GM12878 (cell line): ENCODE measurements at regions not wholly inside any gene's neighbourhood (a gene's known extent, or its start where the extent isn't known, plus 50 kb on each side); places are given as distances from the start of the nearest gene placed in this dataset.

Source experiments
- ATAC-seq: fragments of 200-7000 bp; cut with Tn5 transposase; 3 replicates; pipeline ENCODE4 v1.9.1; 2020; ENCODE audit warnings: mild to moderate bottlenecking, moderate library complexity
- BruUV-seq: library from RNA; stranded (reverse); fragments of 400-500 nt; replicated peaks from 2 replicates; lab custom pipeline; 2021; lab: Mats Ljungman, UMichigan
- CTCF ChIA-PET: fragments of 300-600 bp; sonication (Branson Sonifier 250); formaldehyde crosslinking; extraction: SDS; loops from one replicate; lab custom pipeline; 2021; ENCODE audit warnings: inconsistent platforms; lab: Yijun Ruan, JAX
- POLR2A ChIA-PET: fragments of 350-600 bp; formaldehyde crosslinking; extraction: SDS; loops from one replicate; lab custom pipeline; 2021; ENCODE audit warnings: inconsistent platforms; lab: Charles Lee
- RAD21 ChIA-PET: fragments of 300-600 bp; sonication (Branson Sonifier 250); formaldehyde crosslinking; loops from one replicate; lab custom pipeline; 2023; ENCODE audit warnings: antibody characterized with exemption; ENCODE audit not compliant: unreplicated experiment; lab: Charles Lee
- SMC1A ChIA-PET: fragments of 300-600 bp; sonication (Branson Sonifier 250); formaldehyde crosslinking; loops from one replicate; lab custom pipeline; 2023; ENCODE audit not compliant: unreplicated experiment, uncharacterized antibody; lab: Charles Lee
- DNase-seq: peaks from one replicate; pipeline ENCODE4 v3.0.0-alpha.2; 2011; ENCODE audit warnings: low read depth, low spot score
- FAIRE-seq: peaks from 3 replicates; lab custom pipeline; 2011; peaks lifted over from hg19 to GRCh38; lab: Jason Lieb, UNC
- H2AFZ ChIP-seq: 2 replicates; pipeline ENCODE4 v1.6.0; 2011; ENCODE audit warnings: low read depth, low read length, control low read depth; ENCODE audit not compliant: control insufficient read depth
- H3K27ac ChIP-seq: 2 replicates; pipeline ENCODE4 v1.5.1; 2011; ENCODE audit warnings: control low read depth; ENCODE audit not compliant: control insufficient read depth, insufficient read depth
- H3K27me3 ChIP-seq, 2 experiments: replicated peaks in 1 of 2; 2 replicates each; pipeline versions ENCODE4 v1.6.0 to v1.6.1; 2011; ENCODE audit warnings: low read length in 1 of 2; ENCODE audit not compliant: control insufficient read depth in 2 of 2, insufficient read depth in 2 of 2
- H3K36me3 ChIP-seq, 2 experiments: 2 replicates each; pipeline ENCODE4 v1.5.1; 2011; ENCODE audit warnings: low read length in 1 of 2; ENCODE audit not compliant: control insufficient read depth in 2 of 2, insufficient read depth in 2 of 2
- H3K4me1 ChIP-seq: 2 replicates; pipeline ENCODE4 v1.6.1; 2011; ENCODE audit warnings: mild to moderate bottlenecking, low read length, moderate library complexity, mixed read lengths; ENCODE audit not compliant: control insufficient read depth, insufficient read depth
- H3K4me2 ChIP-seq: 2 replicates; pipeline ENCODE4 v1.6.0; 2011; ENCODE audit warnings: control low read depth; ENCODE audit not compliant: control insufficient read depth, insufficient read depth
- H3K4me3 ChIP-seq: fragments of 200-600 bp; sonication (generic); 2 replicates; pipeline ENCODE4 v1.5.1; 2016
- H3K79me2 ChIP-seq: 2 replicates; pipeline ENCODE4 v1.6.0; 2011; ENCODE audit warnings: low read length; ENCODE audit not compliant: control insufficient read depth, insufficient read depth
- H3K9ac ChIP-seq: 2 replicates; pipeline ENCODE4 v1.8.0; 2011; ENCODE audit warnings: low read length, control low read depth, mixed read lengths; ENCODE audit not compliant: control insufficient read depth, insufficient read depth
- H3K9me3 ChIP-seq: replicated peaks from 3 replicates; pipeline ENCODE4 v1.5.1; 2011; ENCODE audit warnings: mild to moderate bottlenecking, low read length; ENCODE audit not compliant: control insufficient read depth, insufficient read depth
- H4K20me1 ChIP-seq: 2 replicates; pipeline ENCODE4 v1.6.0; 2011; ENCODE audit not compliant: control insufficient read depth, insufficient read depth
- CHD2 ChIP-seq: IDR thresholded peaks from 2 replicates; pipeline ENCODE4 v1.6.1; 2011; ENCODE audit warnings: low read depth, low read length, improper control_type of control experiment, borderline replicate concordance
- EP300 ChIP-seq, 2 experiments: fragments of 150-350 bp in 1 of 2; IDR thresholded peaks; 2 replicates each; pipeline ENCODE4 v1.6.1; 2011 to 2012; ENCODE audit warnings: low read depth in 2 of 2, low read length in 2 of 2, borderline replicate concordance in 1 of 2, improper control_type of control experiment in 1 of 2, inconsistent platforms in 1 of 2; ENCODE audit not compliant: control insufficient read depth in 1 of 2
- IKZF1 ChIP-seq: fragments of 450-650 bp; conservative IDR thresholded peaks from 2 replicates; pipeline ENCODE4 v1.6.1; 2017; ENCODE audit warnings: antibody characterized with exemption, mild to moderate bottlenecking
- JUND ChIP-seq: IDR thresholded peaks from 2 replicates; pipeline ENCODE4 v1.6.1; 2012; ENCODE audit warnings: low read depth, mild to moderate bottlenecking, low read length, improper control_type of control experiment, moderate library complexity
- NR2C2 ChIP-seq: IDR thresholded peaks from 2 replicates; pipeline ENCODE4 v1.6.1; 2011; ENCODE audit warnings: borderline replicate concordance, low read depth; ENCODE audit not compliant: control insufficient read depth, insufficient read length
- RBBP5 ChIP-seq: fragments of 200-600 bp; sonication (generic); conservative IDR thresholded peaks from 2 replicates; pipeline ENCODE4 v1.6.1; 2016
- RCOR1 ChIP-seq: conservative IDR thresholded peaks from 2 replicates; pipeline ENCODE4 v1.6.1; 2012; ENCODE audit warnings: low read depth, low read length, improper control_type of control experiment
- RFX5 ChIP-seq: IDR thresholded peaks from 2 replicates; pipeline ENCODE4 v1.6.1; 2011; ENCODE audit warnings: low read depth, low read length, improper control_type of control experiment
- SIX5 ChIP-seq: IDR thresholded peaks from 2 replicates; pipeline ENCODE4 v1.6.1; 2011; ENCODE audit warnings: mild to moderate bottlenecking, low read depth, low read length, moderate library complexity; ENCODE audit not compliant: severe bottlenecking
- TCF7 ChIP-seq: IDR thresholded peaks from 2 replicates; pipeline ENCODE4 v1.6.1; 2014; ENCODE audit warnings: antibody characterized with exemption, borderline replicate concordance
- ZNF384 ChIP-seq: IDR thresholded peaks from 2 replicates; pipeline ENCODE4 v1.6.1; 2012; ENCODE audit warnings: low read depth, mild to moderate bottlenecking, low read length, improper control_type of control experiment, borderline replicate concordance
- WGBS: methylation state at CpG from one replicate; pipeline ENCODE4 v1.1.6; 2016; ENCODE audit warnings: low lambda C conversion rate; ENCODE audit not compliant: insufficient replicate concordance, insufficient coverage; ENCODE audit errors: missing lambda C conversion rate; 5-methylcytosine and 5-hydroxymethylcytosine counted together
- in situ Hi-C: fragments of 300-500 bp; cut with MboI; formaldehyde crosslinking; loops from 9 replicates; pipeline ENCODE4 v1.14.3; 2018; ENCODE audit warnings: mixed read lengths
- intact Hi-C: fragments of 100-400 bp; cut with micrococcal nuclease; formaldehyde crosslinking; loops from one replicate; pipeline ENCODE4 v1.14.2; 2022; ENCODE audit not compliant: unreplicated experiment
- TF ChIP-seq, protein P1 (sequence below): fragments of 450-650 bp; IDR thresholded peaks from 2 replicates; pipeline ENCODE4 v1.6.1; 2017; ENCODE audit warnings: antibody characterized with exemption, mild to moderate bottlenecking, moderate library complexity
- TF ChIP-seq, protein P2 (sequence below): fragments of 450-650 bp; conservative IDR thresholded peaks from 2 replicates; pipeline ENCODE4 v1.6.1; 2017; ENCODE audit warnings: mild to moderate bottlenecking, moderate library complexity

DNA sequence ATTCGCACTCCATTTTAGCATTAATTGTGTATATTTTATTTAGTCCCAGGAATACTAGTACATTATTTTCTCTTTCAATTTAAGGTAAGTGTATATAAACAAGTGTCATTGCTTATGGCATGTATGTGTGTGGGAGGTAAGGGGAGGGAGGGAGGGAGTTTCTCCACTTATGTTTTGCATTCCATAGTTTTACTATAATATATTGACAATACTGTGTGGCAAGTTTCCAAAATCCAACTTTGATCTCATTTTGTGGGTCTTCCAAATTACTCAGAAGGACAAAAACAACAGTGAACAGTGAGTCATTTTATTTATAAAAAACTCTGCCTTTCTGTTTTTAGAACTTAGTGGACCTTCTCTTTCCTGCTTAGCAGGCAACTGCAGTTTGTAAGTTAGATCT lies 102.3 kb upstream of the SEMA3E start:
- Histone ChIP-seq H3K79me2 (no peaks in the 10 kb centered on the region), H3K4me3 (no peak overlapping the region), H2AFZ (no peak overlapping the region), H3K27me3 (no peaks in the 10 kb centered on the region), H3K4me1 (no peaks in the 10 kb centered on the region), H3K4me2 (no peak overlapping the region), H3K9ac (no peak overlapping the region), H3K9me3 (no peaks in the 10 kb centered on the region; the same call in 2 of the 3 replicates), H3K27ac (no peak overlapping the region), H4K20me1 (no peaks in the 10 kb centered on the region), H3K36me3 (no peaks in the 10 kb centered on the region)
- RAD21 ChIA-PET: no interaction called here
- FAIRE-seq: no peak
- no TSS peak for BruUV-seq
- SMC1A ChIA-PET: no interaction called here
- in situ Hi-C loops: no loop called here
- no peak for DNase-seq
- 27% methylated on average over 1 of the region's 1 CpG for WGBS
- TF ChIP-seq NR2C2 (no peak), SIX5 (no peak), RCOR1 (no peak), TCF7 (no peak), IKZF1 (no peak), RBBP5 (no peak), CHD2 (no peak), JUND (no peak), ZNF384 (no peak), RFX5 (no peak), EP300 (IDR thresholded peaks at IDR 0.05; ENCODE audit: borderline replicate concordance in 1 of 2, control insufficient read depth in 1 of 2, low read depth in 2 of 2, low read length in 2 of 2) (no peak)
- TF ChIP-seq, protein P1, sequence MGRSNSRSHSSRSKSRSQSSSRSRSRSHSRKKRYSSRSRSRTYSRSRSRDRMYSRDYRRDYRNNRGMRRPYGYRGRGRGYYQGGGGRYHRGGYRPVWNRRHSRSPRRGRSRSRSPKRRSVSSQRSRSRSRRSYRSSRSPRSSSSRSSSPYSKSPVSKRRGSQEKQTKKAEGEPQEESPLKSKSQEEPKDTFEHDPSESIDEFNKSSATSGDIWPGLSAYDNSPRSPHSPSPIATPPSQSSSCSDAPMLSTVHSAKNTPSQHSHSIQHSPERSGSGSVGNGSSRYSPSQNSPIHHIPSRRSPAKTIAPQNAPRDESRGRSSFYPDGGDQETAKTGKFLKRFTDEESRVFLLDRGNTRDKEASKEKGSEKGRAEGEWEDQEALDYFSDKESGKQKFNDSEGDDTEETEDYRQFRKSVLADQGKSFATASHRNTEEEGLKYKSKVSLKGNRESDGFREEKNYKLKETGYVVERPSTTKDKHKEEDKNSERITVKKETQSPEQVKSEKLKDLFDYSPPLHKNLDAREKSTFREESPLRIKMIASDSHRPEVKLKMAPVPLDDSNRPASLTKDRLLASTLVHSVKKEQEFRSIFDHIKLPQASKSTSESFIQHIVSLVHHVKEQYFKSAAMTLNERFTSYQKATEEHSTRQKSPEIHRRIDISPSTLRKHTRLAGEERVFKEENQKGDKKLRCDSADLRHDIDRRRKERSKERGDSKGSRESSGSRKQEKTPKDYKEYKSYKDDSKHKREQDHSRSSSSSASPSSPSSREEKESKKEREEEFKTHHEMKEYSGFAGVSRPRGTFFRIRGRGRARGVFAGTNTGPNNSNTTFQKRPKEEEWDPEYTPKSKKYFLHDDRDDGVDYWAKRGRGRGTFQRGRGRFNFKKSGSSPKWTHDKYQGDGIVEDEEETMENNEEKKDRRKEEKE: no peak
- TF ChIP-seq, protein P2, sequence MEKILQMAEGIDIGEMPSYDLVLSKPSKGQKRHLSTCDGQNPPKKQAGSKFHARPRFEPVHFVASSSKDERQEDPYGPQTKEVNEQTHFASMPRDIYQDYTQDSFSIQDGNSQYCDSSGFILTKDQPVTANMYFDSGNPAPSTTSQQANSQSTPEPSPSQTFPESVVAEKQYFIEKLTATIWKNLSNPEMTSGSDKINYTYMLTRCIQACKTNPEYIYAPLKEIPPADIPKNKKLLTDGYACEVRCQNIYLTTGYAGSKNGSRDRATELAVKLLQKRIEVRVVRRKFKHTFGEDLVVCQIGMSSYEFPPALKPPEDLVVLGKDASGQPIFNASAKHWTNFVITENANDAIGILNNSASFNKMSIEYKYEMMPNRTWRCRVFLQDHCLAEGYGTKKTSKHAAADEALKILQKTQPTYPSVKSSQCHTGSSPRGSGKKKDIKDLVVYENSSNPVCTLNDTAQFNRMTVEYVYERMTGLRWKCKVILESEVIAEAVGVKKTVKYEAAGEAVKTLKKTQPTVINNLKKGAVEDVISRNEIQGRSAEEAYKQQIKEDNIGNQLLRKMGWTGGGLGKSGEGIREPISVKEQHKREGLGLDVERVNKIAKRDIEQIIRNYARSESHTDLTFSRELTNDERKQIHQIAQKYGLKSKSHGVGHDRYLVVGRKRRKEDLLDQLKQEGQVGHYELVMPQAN: no peak
- CTCF ChIA-PET: no interaction called here
- ATAC-seq: no peak
- POLR2A ChIA-PET: no interaction called here
- intact Hi-C loops: no loop called here
